HepG2 (cell line): ENCODE measurements at regions not wholly inside any gene's neighbourhood (a gene's known extent, or its start where the extent isn't known, plus 50 kb on each side); places are given as distances from the start of the nearest gene placed in this dataset.

Experiments used
- ATAC-seq: fragments of 200-7000 bp; cut with Tn5 transposase; 3 replicates; pipeline ENCODE4 v1.9.1; 2020; ENCODE audit warnings: mild to moderate bottlenecking, moderate library complexity
- BruUV-seq: library from RNA; stranded (reverse); fragments of 400-500 nt; replicated peaks from 2 replicates; lab custom pipeline; 2021; lab: Mats Ljungman, UMichigan
- CTCF ChIA-PET: fragments of 300-600 bp; formaldehyde crosslinking; extraction: SDS; loops from one replicate; lab custom pipeline; 2021; ENCODE audit warnings: low total read pairs, inconsistent platforms, low intra/inter-chr PET ratio; lab: Yijun Ruan, JAX
- POLR2A ChIA-PET: fragments of 350-600 bp; sonication (Branson Sonifier 250); formaldehyde crosslinking; loops from one replicate; lab custom pipeline; 2020; ENCODE audit warnings: antibody characterized with exemption, inconsistent platforms; lab: Yijun Ruan, JAX
- DNase-seq: peaks from one replicate; pipeline ENCODE4 v3.0.0-alpha.2; 2015; ENCODE audit warnings: low spot score
- FAIRE-seq: peaks from 3 replicates; lab custom pipeline; 2011; peaks lifted over from hg19 to GRCh38; lab: Jason Lieb, UNC
- H2AFZ ChIP-seq: one replicate; pipeline ENCODE4 v1.6.1; 2011; ENCODE audit warnings: low read length, inconsistent platforms
- H3K27ac ChIP-seq: fragments of 300-600 bp; 3 replicates; pipeline ENCODE4 v1.8.0; 2011; ENCODE audit warnings: mixed run types, mild to moderate bottlenecking, mixed read lengths, low read length, inconsistent platforms; ENCODE audit not compliant: insufficient read depth; ENCODE audit errors: extremely low read length
- H3K27me3 ChIP-seq, 2 experiments: fragments of 200-600 bp in 1 of 2; 2 replicates in 1 of 2; 3 replicates in 1 of 2; pipeline versions ENCODE4 v1.6.0 to v1.8.0; 2011; ENCODE audit warnings: low read length in 2 of 2, mild to moderate bottlenecking in 2 of 2, moderate library complexity in 2 of 2, inconsistent platforms in 1 of 2; ENCODE audit not compliant: insufficient read depth in 2 of 2, control insufficient read depth in 1 of 2
- H3K36me3 ChIP-seq, 2 experiments: fragments of 200-600 bp in 1 of 2; replicated peaks in 1 of 2; 2 replicates in 1 of 2; 3 replicates in 1 of 2; pipeline versions ENCODE4 v1.5.1 to v1.8.0; 2011; ENCODE audit warnings: low read length in 2 of 2, inconsistent platforms in 1 of 2; ENCODE audit not compliant: insufficient read depth in 2 of 2, control insufficient read depth in 1 of 2
- H3K4me1 ChIP-seq: 2 replicates; pipeline ENCODE4 v1.5.1; 2012; ENCODE audit warnings: low read length, inconsistent platforms; ENCODE audit not compliant: insufficient read depth
- H3K4me2 ChIP-seq: 2 replicates; pipeline ENCODE4 v1.6.0; 2011; ENCODE audit warnings: low read depth, low read length, inconsistent platforms
- H3K4me3 ChIP-seq, 3 experiments: fragments of 200-600 bp in 1 of 3; sonication (generic), shearing (Covaris generic) in 1 of 3; replicated peaks in 1 of 3; 2 replicates each; pipeline ENCODE4 v1.5.1; 2011 to 2016; ENCODE audit warnings: low read length in 3 of 3, inconsistent platforms in 2 of 3, low read depth in 2 of 3, mild to moderate bottlenecking in 2 of 3, control low read depth in 1 of 3, mixed read lengths in 1 of 3; ENCODE audit not compliant: insufficient read depth in 1 of 3
- H3K79me2 ChIP-seq: one replicate; pipeline ENCODE4 v1.6.1; 2011; ENCODE audit warnings: low read length, inconsistent platforms; ENCODE audit not compliant: insufficient read depth
- H3K9ac ChIP-seq: 2 replicates; pipeline ENCODE4 v1.6.0; 2011; ENCODE audit warnings: mild to moderate bottlenecking, low read depth, low read length, inconsistent platforms; ENCODE audit not compliant: insufficient read depth
- H3K9me3 ChIP-seq: 2 replicates; pipeline ENCODE4 v1.5.1; 2012; ENCODE audit warnings: mild to moderate bottlenecking, low read length
- H4K20me1 ChIP-seq: 2 replicates; pipeline ENCODE4 v1.6.0; 2011; ENCODE audit warnings: inconsistent platforms, mild to moderate bottlenecking, low read length, moderate library complexity; ENCODE audit not compliant: insufficient read depth
- BCL3 ChIP-seq: sonication (generic); formaldehyde crosslinking; IDR thresholded peaks from 2 replicates; pipeline ENCODE4 v1.5.1; 2020; ENCODE audit warnings: mild to moderate bottlenecking, missing genetic modification reagents, moderate library complexity
- MYPOP ChIP-seq: sonication (generic); formaldehyde crosslinking; IDR thresholded peaks from 2 replicates; pipeline ENCODE4 v1.8.1; 2023; ENCODE audit warnings: mild to moderate bottlenecking, moderate library complexity, missing genetic modification reagents
- RAD21 ChIP-seq: fragments of 450-650 bp; formaldehyde crosslinking; IDR thresholded peaks from 2 replicates; pipeline ENCODE4 v1.5.0; 2020; ENCODE audit warnings: mild to moderate bottlenecking
- ZBTB40 ChIP-seq, 2 experiments: fragments of 450-650 bp in 1 of 2; sonication (generic) in 1 of 2; formaldehyde crosslinking in 1 of 2; IDR thresholded peaks; 2 replicates each; pipeline versions ENCODE4 v1.6.1 to v1.8.0; 2016 to 2022; ENCODE audit warnings: antibody characterized with exemption in 1 of 2, mild to moderate bottlenecking in 1 of 2, missing genetic modification reagents in 1 of 2
- ZMYM2 ChIP-seq: sonication (generic); formaldehyde crosslinking; IDR thresholded peaks from 2 replicates; pipeline ENCODE4 v1.8.0; 2022; ENCODE audit warnings: mild to moderate bottlenecking, missing genetic modification reagents
- ZNF3 ChIP-seq: IDR thresholded peaks from 2 replicates; pipeline ENCODE4 v1.7.0; 2017; ENCODE audit warnings: inconsistent platforms
- ZNF335 ChIP-seq: sonication (generic); formaldehyde crosslinking; IDR thresholded peaks from 2 replicates; pipeline ENCODE4 v1.4.0; 2020; ENCODE audit warnings: missing genetic modification reagents
- ZNF33A ChIP-seq: sonication (generic); formaldehyde crosslinking; IDR thresholded peaks from 2 replicates; pipeline ENCODE4 v1.5.1; 2020; ENCODE audit warnings: missing genetic modification reagents, mild to moderate bottlenecking, moderate library complexity, borderline replicate concordance
- ZXDC ChIP-seq: sonication (generic); formaldehyde crosslinking; IDR thresholded peaks from 2 replicates; pipeline ENCODE4 v1.5.0; 2020; ENCODE audit warnings: mild to moderate bottlenecking, missing genetic modification reagents
- WGBS: methylation state at CpG from one replicate; pipeline ENCODE4 v1.1.6; 2017; ENCODE audit warnings: low lambda C conversion rate; 5-methylcytosine and 5-hydroxymethylcytosine counted together
- in situ Hi-C: cut with HindIII; loops from 2 replicates; pipeline ENCODE4 v1.10.0; 2017; ENCODE audit warnings: low pct_unique_long_range_greater_than_20kb; ENCODE audit not compliant: extremely low pct_ligation_motif_present
- intact Hi-C: fragments of 100-400 bp; cut with micrococcal nuclease; formaldehyde crosslinking; loops from one replicate; pipeline ENCODE4 v1.10.0; 2022; ENCODE audit not compliant: unreplicated experiment

GRCh38 chr12:22880331-22880730, 255.4 kb downstream of the ETNK1 start (continued):
- TF ChIP-seq ZBTB40 (IDR thresholded peaks at IDR 0.05), result no peak
- no peak for TF ChIP-seq ZBTB40 (CRISPR knock-in tag; IDR thresholded peaks at IDR 0.05)

GRCh38 chr12:22880807-22881206, 255.8 kb downstream of the ETNK1 start:
- H3K4me3 ChIP-seq, result no peak overlapping the region
- WGBS, result 0% methylated on average over 3 of the region's 6 CpGs
- no peak overlapping the region for H2AFZ ChIP-seq
- no peaks in the 10 kb centered on the region for H3K36me3 ChIP-seq
- no peaks in the 10 kb centered on the region for H4K20me1 ChIP-seq
- H3K27ac ChIP-seq, result no peak overlapping the region
- no TSS peak for BruUV-seq
- no peaks in the 10 kb centered on the region for H3K9me3 ChIP-seq
- no peaks in the 10 kb centered on the region for H3K79me2 ChIP-seq
- ChIA-PET POLR2A (no interaction called here), CTCF (no interaction called here)
- in situ Hi-C loops, result no loop called here
- intact Hi-C loops, result no loop called here
- FAIRE-seq, result no peak
- H3K4me1 ChIP-seq, result no peaks in the 10 kb centered on the region
- ATAC-seq, result no peak
- no peak overlapping the region for H3K4me2 ChIP-seq
- no peak overlapping the region for H3K9ac ChIP-seq
- H3K27me3 ChIP-seq, result no peaks in the 10 kb centered on the region; a peak in 1 of 5 replicates
- no peak for DNase-seq
- no peak for TF ChIP-seq ZMYM2 (CRISPR knock-in tag)
- no peak for TF ChIP-seq ZNF3 (CRISPR knock-in tag)
- no peak for TF ChIP-seq MYPOP (CRISPR knock-in tag)
- TF ChIP-seq ZXDC (CRISPR knock-in tag), result no peak
- TF ChIP-seq ZNF33A (CRISPR knock-in tag), result no peak
- TF ChIP-seq BCL3, result no peak
- TF ChIP-seq RAD21 (CRISPR knock-in tag), result no peak
- no peak for TF ChIP-seq ZNF335 (CRISPR knock-in tag)
